GM12878 (cell line): ENCODE measurements at regions not wholly inside any gene's neighbourhood (a gene's known extent, or its start where the extent isn't known, plus 50 kb on each side); places are given as distances from the start of the nearest gene placed in this dataset.
"Not testable (repeated sequence)": the region's sequence is repeated elsewhere in the genome, so short reads cannot be mapped to it uniquely, and the experiment has no call there.

Source experiments
- ATAC-seq: fragments of 200-7000 bp; cut with Tn5 transposase; 3 replicates; pipeline ENCODE4 v1.9.1; 2020; ENCODE audit warnings: mild to moderate bottlenecking, moderate library complexity
- BruUV-seq: library from RNA; stranded (reverse); fragments of 400-500 nt; replicated peaks from 2 replicates; lab custom pipeline; 2021; lab: Mats Ljungman, UMichigan
- CTCF ChIA-PET: fragments of 300-600 bp; sonication (Branson Sonifier 250); formaldehyde crosslinking; extraction: SDS; loops from one replicate; lab custom pipeline; 2021; ENCODE audit warnings: inconsistent platforms; lab: Yijun Ruan, JAX
- POLR2A ChIA-PET: fragments of 350-600 bp; formaldehyde crosslinking; extraction: SDS; loops from one replicate; lab custom pipeline; 2021; ENCODE audit warnings: inconsistent platforms; lab: Charles Lee
- RAD21 ChIA-PET: fragments of 300-600 bp; sonication (Branson Sonifier 250); formaldehyde crosslinking; loops from one replicate; lab custom pipeline; 2023; ENCODE audit warnings: antibody characterized with exemption; ENCODE audit not compliant: unreplicated experiment; lab: Charles Lee
- SMC1A ChIA-PET: fragments of 300-600 bp; sonication (Branson Sonifier 250); formaldehyde crosslinking; loops from one replicate; lab custom pipeline; 2023; ENCODE audit not compliant: unreplicated experiment, uncharacterized antibody; lab: Charles Lee
- DNase-seq: peaks from one replicate; pipeline ENCODE4 v3.0.0-alpha.2; 2011; ENCODE audit warnings: low read depth, low spot score
- FAIRE-seq: peaks from 3 replicates; lab custom pipeline; 2011; peaks lifted over from hg19 to GRCh38; lab: Jason Lieb, UNC
- H2AFZ ChIP-seq: 2 replicates; pipeline ENCODE4 v1.6.0; 2011; ENCODE audit warnings: low read depth, low read length, control low read depth; ENCODE audit not compliant: control insufficient read depth
- H3K27ac ChIP-seq: 2 replicates; pipeline ENCODE4 v1.5.1; 2011; ENCODE audit warnings: control low read depth; ENCODE audit not compliant: control insufficient read depth, insufficient read depth
- H3K27me3 ChIP-seq, 2 experiments: replicated peaks in 1 of 2; 2 replicates each; pipeline versions ENCODE4 v1.6.0 to v1.6.1; 2011; ENCODE audit warnings: low read length in 1 of 2; ENCODE audit not compliant: control insufficient read depth in 2 of 2, insufficient read depth in 2 of 2
- H3K36me3 ChIP-seq, 2 experiments: 2 replicates each; pipeline ENCODE4 v1.5.1; 2011; ENCODE audit warnings: low read length in 1 of 2; ENCODE audit not compliant: control insufficient read depth in 2 of 2, insufficient read depth in 2 of 2
- H3K4me1 ChIP-seq: 2 replicates; pipeline ENCODE4 v1.6.1; 2011; ENCODE audit warnings: mild to moderate bottlenecking, low read length, moderate library complexity, mixed read lengths; ENCODE audit not compliant: control insufficient read depth, insufficient read depth
- H3K4me2 ChIP-seq: 2 replicates; pipeline ENCODE4 v1.6.0; 2011; ENCODE audit warnings: control low read depth; ENCODE audit not compliant: control insufficient read depth, insufficient read depth
- H3K4me3 ChIP-seq: fragments of 200-600 bp; sonication (generic); 2 replicates; pipeline ENCODE4 v1.5.1; 2016
- H3K79me2 ChIP-seq: 2 replicates; pipeline ENCODE4 v1.6.0; 2011; ENCODE audit warnings: low read length; ENCODE audit not compliant: control insufficient read depth, insufficient read depth
- H3K9ac ChIP-seq: 2 replicates; pipeline ENCODE4 v1.8.0; 2011; ENCODE audit warnings: low read length, control low read depth, mixed read lengths; ENCODE audit not compliant: control insufficient read depth, insufficient read depth
- H3K9me3 ChIP-seq: replicated peaks from 3 replicates; pipeline ENCODE4 v1.5.1; 2011; ENCODE audit warnings: mild to moderate bottlenecking, low read length; ENCODE audit not compliant: control insufficient read depth, insufficient read depth
- H4K20me1 ChIP-seq: 2 replicates; pipeline ENCODE4 v1.6.0; 2011; ENCODE audit not compliant: control insufficient read depth, insufficient read depth
- WGBS: methylation state at CpG from one replicate; pipeline ENCODE4 v1.1.6; 2016; ENCODE audit warnings: low lambda C conversion rate; ENCODE audit not compliant: insufficient replicate concordance, insufficient coverage; ENCODE audit errors: missing lambda C conversion rate; 5-methylcytosine and 5-hydroxymethylcytosine counted together
- in situ Hi-C: fragments of 300-500 bp; cut with MboI; formaldehyde crosslinking; loops from 9 replicates; pipeline ENCODE4 v1.14.3; 2018; ENCODE audit warnings: mixed read lengths
- intact Hi-C: fragments of 100-400 bp; cut with micrococcal nuclease; formaldehyde crosslinking; loops from one replicate; pipeline ENCODE4 v1.14.2; 2022; ENCODE audit not compliant: unreplicated experiment

- H3K36me3 ChIP-seq, H3K4me2 ChIP-seq, in situ Hi-C loops, BruUV-seq, intact Hi-C loops, H2AFZ ChIP-seq, H3K9me3 ChIP-seq, FAIRE-seq, ATAC-seq, H3K27ac ChIP-seq, POLR2A ChIA-PET, DNase-seq, H4K20me1 ChIP-seq, RAD21 ChIA-PET, H3K27me3 ChIP-seq, H3K4me1 ChIP-seq, H3K4me3 ChIP-seq, H3K9ac ChIP-seq, H3K79me2 ChIP-seq: not testable (repeated sequence)
- SMC1A ChIA-PET: interaction anchor here (2.4 kb wide), 1 partner anchor 17 kb away, joined by 11 read pairs; no protein-coding TSS in a partner anchor
- CTCF ChIA-PET: interaction anchor here (0.6 to 1.3 kb wide), 2 partner anchors 15 to 898 kb away, joined by 3 to 6 read pairs; no protein-coding TSS in a partner anchor
- WGBS: 36% methylated on average over 7 of the region's 7 CpGs
Measured at GRCh38 chr1:43090812-43091211, 81.3 kb downstream of the EBNA1BP2 start.

DNA sequence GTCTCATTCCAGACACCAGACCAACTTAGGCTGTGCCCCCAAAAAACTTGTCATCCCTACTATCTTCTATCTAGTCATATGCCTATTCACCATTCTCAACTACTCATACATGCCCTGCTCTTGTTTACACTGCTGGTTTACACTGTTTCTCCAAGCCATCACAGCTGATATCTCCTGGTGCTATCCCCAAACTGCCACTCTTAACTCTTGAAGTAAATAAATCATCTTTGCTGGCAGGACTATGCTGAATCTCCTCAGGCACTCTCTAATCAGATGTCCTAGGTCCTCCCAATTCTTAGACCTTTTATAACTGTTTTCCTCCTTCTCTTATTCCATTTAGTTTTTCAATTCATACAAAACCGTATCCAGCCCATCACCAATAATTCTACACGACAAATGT, 81.9 kb downstream of the EBNA1BP2 start:
- H3K9ac ChIP-seq, RAD21 ChIA-PET, FAIRE-seq, H3K79me2 ChIP-seq, H3K4me1 ChIP-seq, ATAC-seq, H3K27ac ChIP-seq, DNase-seq, H3K27me3 ChIP-seq, POLR2A ChIA-PET, in situ Hi-C loops, H2AFZ ChIP-seq, BruUV-seq, H3K4me2 ChIP-seq, H3K9me3 ChIP-seq, H4K20me1 ChIP-seq, H3K36me3 ChIP-seq, H3K4me3 ChIP-seq, SMC1A ChIA-PET, intact Hi-C loops: not testable (repeated sequence)
- 5% methylated on average over 2 of the region's 2 CpGs for WGBS
- CTCF ChIA-PET: interaction anchor here (1.2 kb wide), 1 partner anchor 15 kb away, joined by 3 read pairs; no protein-coding TSS in a partner anchor
